HK-2 (cell line): ENCODE measurements at regions not wholly inside any gene's neighbourhood (a gene's known extent, or its start where the extent isn't known, plus 50 kb on each side); places are given as distances from the start of the nearest gene placed in this dataset.

Source experiments
- DNase-seq: peaks from one replicate; pipeline ENCODE4 v3.0.0-alpha.2; 2018; ENCODE audit not compliant: unreplicated experiment

DNA sequence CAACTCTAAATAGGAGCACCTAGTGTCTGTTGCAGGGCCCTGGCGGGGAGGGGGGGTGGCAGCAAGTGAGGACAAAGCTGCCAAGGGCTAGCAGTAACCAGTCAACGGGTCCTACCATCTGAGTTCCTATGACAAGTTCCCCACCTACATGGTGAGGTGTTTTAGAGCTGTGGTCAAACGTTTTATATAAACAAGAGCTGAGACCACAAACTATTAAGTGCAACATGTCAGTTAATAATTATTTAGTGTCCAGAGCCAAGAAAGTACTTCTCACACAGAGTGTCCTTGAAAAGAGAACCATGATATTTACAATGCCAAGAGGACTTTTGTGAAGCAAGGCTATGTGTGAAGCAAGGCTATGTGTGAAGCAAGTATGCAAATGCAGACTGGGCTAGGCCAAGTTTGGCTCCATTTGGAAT, 434.7 kb downstream of the TNS3 start:
- peak; percentile 57 for DNase-seq

DNA sequence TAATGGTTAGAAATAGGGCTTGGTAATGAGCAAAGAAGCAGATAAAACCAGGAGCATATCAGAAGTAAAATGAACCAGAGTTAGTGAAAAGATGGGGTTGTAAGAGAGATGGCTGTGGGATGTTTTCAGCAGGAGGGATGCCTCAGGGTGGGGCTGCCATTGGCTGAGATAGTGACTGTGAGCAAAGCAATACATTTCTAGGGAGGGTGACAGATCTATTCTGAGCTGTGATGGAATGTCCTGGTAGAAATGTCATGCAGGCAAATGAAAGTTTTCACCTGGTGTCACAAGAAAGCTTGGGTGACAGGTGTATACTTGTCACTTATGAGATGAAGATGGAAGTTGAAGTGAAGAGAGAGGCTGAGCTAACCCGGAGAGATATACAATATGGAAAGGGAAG, 435.9 kb downstream of the TNS3 start:
- no peak for DNase-seq

DNA sequence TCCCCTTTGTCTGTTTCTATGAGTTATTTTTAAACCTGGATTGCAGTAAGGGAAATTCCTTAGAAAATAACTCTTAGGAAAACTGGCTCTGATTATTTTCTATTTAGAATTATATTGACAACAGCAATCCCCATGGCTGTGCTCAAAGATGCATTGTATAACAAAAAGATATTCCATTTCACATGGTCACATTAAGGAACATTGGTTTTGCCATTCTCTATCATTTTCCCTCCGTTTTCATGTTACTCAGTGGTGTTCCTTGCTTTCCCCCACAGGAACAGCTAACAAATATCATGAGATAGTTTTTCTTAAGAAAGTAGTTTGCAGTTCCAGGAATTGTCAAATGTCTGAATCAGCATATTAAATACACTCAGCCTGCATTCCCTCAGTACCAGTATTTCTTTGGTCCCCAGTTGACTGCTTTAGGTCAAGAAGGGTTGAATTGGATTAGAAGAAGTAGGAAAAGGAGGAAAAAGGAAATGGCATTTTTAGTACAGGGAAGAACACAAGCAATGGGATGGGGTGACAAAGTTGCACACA, 436.7 kb downstream of the TNS3 start:
- DNase-seq, result no peak

DNA sequence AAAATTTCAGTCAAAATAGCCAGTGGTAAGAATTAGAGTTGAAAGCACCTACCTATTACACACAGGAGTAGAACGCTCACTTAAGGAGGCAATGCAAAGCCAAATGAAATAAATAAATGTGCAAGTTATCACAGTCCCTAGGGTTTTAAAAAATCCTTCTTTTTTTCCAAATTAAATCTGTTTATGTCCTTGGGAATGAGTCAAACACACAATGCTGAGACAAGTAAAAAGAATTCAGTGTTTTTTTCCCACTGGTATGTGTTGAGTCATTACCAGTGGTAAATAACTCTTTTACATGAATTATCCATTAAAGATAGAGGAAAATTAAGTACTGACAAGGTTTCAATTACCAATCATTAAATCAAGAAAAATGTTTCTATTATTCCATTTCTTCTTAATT, 438.6 kb downstream of the TNS3 start:
- DNase-seq, result no peak

DNA sequence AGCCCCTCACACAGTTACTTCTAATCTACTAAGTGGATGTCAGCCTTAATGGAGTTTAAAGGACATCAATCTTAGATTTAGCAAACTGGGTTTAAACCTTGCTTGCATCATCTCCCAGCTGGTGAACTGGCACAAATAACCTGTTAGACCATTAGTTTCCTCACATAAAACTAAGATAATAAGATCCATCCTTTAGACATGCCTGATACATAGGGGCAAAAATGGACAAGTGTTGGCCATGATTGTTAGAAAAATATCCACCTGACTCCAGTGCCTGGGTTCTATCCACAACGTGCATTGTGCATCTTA, 439.1 kb downstream of the TNS3 start:
- no peak for DNase-seq

DNA sequence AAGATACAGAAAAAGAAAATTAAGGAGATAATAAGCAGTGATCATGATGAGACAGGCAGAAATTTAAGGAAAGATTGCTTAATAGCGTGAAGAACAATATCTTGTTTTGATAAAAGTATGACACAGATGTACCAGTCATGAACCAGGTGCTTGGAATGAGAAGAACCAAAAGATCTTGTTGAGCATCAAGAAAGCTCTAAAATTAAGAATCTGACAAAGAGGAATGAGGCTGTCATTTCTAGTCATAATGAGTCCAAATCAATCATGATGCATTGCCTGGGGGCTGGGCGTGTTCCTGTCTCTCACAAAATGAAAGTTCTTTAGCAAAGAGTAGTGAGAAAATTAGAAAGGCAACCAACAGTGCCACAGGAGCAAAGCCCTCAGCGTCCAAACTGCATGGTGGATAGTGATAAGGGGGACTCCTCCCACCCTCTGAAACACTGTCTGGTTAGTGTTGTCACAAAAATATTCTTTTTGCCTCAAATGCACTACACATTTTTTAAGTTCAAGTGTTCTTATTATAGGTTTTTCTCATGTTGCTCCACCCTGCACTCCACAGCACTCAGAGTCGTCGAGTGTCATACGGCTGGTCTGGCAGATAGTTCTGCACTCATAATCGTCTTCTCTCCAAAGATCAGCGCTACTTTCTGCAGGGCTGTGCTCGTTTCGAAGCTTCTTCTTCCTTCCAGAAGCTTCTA, 439.6 kb downstream of the TNS3 start:
- no peak for DNase-seq

DNA sequence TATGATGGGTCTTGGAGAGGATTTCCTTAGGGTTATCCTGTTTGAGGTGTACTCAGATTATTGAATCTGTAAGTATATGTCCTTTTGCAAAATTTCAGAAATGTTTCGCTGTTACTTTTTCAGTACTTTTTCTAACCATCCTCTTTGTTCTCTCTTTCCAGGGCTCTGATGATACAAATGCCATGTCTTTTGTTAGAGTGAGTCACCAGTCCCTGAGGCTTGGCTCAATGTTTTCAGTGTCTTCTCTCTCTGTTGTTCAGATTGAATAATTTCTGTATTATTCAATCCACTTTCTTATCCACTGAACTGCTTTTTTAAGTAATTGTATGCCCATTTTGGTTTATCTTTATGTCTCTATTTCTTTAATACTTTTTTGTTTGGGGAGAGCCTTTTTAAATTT, 449.4 kb downstream of the TNS3 start:
- no peak for DNase-seq

DNA sequence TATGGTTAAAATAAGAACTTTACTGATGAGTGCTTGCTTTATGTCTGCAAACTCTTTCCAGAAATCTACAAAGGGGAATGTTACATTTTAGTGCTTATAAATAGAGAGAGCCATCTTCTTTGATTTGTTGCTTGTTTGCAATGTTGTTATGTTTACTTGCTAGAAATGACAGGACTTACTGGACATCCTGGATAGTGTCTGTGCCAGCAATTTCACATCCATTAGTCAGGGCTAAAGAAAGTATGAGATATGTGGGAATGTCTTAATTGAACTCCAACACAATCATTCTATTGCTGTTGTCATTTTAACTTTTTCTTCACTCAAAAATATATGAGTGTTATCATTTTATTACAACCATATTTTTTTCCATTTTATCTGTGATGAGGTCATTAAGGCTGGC, 453.2 kb downstream of the TNS3 start:
- DNase-seq, result no peak

DNA sequence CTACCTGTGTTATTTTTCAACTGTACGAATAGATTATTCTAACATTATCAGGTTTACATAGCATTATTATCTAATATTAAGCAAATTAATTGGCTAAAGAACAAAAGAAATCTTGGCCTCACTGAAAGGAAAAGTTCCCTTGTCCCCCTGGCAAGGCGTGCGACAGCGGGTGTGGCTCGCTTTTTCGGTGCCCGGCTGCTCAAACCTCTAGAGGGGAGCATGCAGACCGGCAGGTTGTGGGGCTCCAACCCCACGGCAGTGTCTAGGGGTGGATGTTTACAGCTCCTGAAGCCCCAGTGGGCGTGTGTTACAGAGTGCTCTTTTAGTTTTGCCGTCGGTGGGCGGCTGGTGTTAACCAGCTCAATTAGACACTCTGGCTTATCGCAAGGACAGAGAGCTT, 456.4 kb downstream of the TNS3 start:
- no peak for DNase-seq

DNA sequence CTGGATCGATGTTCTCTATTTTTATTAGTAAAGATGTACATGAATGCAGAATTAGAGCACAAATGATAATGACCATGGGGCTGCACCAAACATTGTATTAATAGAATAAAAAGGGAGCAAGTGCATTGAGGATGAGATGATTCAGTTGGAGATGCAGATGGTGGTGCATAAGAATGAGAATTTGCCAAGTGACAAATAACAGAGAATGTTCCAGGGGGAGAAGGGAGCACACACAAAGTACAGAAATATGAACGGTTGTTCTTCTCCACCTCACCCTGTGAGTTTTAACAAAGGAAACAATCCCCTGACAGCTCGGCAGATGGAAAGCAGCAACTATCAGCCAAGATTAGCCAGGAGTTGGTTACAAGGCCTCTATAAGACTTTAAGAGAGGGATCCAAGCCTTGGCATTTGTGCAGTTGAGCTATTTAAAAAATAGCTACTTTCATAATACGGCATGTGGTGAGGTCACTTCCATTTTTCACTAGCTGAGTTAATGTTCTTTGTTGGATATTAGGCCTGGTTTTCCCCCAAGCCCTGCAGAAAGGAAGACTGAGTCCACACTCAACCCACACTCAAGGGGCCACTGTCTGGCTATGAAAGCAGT, 462.5 kb downstream of the TNS3 start:
- no peak for DNase-seq

DNA sequence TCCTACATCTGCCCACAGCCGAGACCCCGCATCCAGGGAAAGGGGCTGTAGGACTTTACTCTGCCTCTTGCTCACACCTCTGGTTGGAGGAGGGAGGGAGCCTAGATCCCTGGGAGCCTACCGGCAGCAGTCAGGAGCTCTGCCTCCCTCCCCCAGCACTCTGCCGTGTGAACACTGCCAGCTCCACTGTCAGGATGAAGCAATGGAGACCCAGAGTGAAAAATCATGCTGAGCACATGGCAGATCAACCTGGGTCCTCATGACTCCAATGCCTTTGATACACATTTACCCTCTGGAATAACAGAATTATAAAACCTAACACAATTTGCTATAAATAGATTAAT, 477.7 kb downstream of the TNS3 start:
- no peak for DNase-seq

DNA sequence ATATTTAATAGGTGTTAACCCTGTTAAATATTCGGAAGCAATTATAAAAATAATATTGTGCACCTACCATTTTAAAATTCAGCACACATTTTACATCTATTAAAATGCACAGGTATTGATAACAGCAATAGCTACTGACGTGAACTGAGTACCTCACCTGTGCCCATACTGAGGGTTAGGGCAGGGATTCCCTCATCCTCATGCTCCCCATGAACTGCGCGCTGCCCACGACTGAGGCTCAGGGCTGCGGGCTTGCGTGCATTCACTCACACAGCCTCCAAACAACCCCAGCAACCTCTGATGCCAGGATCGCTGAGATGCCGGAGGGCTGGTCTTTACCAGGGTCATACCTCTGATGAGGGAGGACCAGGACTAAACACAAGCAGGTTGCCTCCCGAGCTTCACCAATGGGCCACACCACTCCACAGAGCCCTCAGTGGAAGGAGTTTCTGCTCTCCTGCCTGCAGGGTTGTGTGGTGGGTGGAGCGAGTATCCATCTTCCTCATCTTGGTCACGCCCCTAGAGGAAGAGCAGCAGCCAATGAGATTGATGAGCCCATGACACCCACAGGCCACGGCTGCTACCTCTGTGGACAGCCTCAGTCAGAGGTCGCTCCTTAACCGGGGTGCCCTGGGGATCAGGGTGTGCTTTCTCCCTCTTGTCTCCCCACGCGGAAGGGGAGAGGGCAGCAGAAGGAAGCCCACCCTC, 478.3 kb downstream of the TNS3 start:
- no peak for DNase-seq

DNA sequence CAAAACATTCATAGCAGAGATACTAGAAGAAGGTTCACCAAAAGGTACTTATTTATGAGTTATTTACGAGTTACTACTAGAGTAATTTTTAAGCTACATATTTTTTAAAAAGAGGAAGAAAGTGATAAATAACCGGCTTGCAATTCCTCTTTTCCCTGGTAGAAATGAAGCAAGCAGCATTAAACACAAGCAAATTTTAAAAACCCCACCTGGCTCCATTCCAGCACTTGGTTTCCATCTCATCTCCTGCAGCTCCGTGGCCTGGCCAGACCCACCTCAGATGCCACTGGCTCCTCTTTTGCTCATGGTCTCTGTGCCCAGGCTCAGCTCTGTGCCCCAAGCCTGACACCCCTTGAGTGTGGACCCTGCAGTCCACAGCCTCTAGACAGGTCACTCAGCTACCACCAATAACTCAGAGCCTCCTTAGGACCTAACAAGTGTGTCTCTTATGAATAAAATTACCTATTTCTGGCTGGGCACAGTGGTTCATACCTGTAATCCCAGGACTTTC, 479.5 kb downstream of the TNS3 start:
- DNase-seq, result no peak

DNA sequence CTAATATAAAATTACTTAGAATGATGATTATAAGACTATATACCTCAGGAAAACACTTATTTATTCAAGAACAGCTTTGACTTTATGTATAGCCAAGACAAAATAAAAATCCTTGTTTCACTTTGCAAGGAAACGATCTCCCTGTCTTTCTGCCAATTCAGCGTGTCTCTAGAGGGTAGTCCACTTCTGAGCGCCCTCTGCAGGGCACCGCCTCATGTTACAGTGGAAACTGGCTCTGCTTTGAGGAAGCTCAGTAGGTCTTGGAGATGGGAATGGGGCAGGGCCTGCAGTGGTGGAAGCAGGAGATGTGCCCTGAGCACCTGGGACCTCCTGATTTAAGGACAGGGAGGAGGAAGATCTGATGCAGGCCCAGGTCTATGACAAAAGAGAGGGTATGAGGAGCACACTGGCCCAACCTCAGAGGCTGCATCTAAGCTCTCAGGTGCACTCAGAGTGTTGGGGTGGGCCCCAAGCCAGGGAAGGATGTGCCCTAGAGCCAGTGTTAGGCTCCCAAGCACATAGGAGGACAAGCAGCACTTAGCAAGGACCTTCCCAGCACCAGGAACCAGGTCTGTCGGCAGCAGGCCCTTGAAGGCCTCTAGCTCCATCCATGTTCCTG, 481.0 kb downstream of the TNS3 start:
- peak; percentile 25 for DNase-seq

DNA sequence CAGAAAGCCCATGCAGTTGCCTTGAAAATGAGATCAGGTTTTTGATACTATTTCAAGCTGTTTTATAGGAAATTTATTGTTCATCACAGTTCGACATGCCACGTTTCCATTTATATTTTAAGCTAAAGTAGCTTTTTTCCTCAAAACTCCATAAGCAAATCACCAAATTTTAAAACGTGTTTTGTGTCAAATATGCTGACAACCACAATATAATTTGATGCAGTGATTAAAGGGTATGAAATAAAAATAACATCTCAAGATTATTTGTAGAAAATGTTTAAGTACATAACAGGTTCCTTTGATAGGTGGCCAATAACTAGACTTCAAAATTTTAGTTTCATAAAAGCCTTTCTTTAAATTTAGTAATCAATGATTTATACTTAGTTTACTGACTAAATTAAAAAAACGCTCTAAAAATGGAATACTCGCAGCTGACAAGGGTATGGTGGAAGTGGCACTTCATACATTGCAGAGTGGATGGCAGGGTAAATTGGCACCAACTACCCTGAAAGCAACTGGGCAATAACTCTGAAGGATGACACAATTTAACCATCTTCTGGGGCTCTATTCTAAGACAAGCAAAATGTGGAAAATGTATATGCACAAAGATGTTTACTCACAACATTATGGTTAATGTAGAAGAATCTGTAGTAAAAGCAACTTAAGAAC, 481.6 kb downstream of the TNS3 start:
- no peak for DNase-seq

DNA sequence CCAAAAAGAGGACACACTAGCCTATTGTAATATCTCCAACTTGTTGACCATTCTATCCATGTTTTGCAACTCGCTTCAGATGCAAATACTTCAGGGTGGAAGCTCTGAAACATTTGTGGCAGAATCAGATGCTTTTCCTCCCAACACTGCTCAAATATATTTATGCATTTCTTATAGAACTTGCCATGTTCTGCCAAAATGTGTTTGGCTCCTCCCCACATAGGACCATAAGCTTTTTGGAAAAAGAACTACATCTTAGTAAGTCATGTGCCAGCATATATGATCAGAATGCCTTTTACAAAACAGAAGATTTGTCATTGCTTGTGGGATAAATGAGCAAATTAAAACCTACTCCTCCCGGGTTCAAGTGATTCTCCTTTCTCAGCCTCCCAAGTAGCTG, 484.5 kb downstream of the TNS3 start:
- DNase-seq, result no peak

DNA sequence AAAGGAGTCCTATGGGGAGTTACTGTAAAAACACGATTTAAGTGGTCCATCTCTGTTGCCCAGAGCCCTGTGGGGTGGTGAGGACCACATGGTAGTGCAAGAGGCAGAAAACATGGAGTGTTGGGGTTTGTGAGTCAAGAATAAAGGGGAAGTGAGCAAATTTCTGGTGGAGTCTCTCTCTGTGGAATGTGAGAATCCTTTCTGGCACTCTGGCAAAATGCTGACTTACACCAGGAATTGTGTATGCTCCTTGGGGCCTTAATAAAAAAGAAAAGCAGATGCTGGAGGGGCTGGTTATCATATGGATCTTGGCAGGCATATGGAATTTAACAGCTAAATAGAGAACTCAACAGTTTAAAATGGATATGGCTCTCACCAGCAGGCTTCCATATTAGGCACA, 486.0 kb downstream of the TNS3 start:
- no peak for DNase-seq

DNA sequence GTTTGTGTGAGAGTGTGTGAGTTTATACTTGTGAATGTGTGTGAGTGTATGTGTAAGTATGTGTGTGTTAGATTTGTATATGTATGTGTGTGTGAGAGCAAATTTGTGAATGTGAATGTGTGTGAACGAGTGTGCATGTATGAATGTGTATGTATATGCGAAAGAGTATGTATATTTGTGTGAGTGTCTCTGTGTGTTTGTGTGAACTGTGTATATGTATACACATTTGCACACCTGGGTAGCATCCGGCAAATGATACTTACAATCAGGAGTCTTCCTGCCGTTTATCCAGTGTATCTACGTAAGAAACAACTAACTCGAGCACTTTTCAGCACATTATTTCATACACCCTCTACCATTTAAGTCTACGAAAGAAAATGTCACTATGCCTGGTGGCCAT, 487.4 kb downstream of the TNS3 start:
- no peak for DNase-seq

DNA sequence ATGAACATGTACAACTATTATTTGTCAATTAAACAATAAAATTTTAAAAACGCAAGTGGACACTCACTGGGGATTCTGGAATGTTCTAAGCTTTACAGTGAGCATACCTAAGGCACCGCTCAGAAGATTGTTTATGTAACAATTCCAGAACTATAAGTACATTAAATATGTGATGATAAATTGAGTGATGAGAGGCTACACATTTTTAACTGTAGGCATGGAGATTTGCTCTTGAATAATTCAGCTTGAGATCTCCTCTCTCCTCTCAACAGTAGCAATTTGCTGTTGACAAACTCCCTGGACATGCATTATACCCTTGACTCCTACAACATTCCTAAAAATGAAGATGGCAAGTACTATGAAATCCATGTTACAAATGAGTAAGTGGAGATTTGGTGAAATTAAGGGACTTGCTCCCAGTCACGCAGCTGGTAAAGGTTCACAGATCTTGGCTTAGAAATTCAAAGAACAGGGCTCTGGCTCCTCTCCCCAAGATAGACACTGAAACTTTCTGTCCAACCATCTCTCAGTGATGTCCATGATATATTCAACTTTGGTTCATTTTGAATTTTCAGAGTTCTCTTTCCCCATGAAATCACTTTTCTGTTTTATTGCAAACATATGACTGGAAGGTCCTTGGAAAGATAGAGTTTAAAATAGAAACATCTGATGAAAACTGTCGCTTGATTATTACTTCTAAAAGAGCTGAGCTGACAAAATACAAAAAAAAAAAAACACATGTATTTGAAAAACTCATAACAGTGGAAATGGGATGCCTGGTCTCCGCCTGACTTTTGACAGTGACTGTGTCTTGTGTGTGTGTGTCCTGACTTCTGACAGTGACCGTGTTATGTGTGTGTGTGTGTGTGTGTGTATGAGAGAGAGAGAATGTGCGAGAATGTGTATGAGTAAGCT, 488.3 kb downstream of the TNS3 start:
- DNase-seq, result no peak

DNA sequence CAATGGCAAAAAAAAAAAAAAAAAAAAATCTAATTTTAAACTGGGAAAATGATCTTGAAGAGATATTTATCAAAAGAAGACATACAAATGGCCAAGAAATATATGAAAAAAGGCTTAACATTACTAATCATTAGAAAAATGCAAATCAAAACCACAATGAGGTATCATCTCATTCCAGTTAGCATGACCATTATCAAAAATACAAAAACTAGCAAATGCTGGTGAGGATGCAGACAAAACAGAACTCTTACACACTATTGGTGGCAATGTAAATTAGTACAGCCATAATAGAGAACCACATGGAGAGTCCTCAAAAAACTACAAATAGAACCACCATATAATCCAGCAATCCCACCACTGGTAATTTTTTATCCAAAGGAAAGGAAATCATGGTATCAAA, 489.6 kb downstream of the TNS3 start:
- no peak for DNase-seq

DNA sequence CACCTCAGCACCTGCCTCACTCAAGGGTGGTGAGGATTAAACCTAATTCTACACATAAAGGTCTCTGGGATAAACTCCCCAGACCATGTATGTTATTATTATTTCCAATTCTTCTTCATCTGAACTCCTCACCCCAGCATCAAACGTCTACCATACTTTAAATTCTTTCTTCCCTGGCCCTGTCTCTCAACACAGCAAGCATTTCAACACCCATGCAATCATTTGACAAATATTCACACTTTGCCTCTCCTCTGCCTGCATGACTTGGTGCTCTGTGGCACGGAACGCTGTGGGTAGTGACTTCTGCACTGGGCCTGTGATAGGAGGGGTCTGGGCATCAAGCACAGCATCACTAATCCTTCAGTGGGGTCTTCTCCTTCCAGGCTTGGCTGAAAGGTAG, 490.8 kb downstream of the TNS3 start:
- peak; percentile 33 for DNase-seq
